ENCODE measurements at regions not wholly inside any gene's neighbourhood (a gene's known extent, or its start where the extent isn't known, plus 50 kb on each side); places are given as distances from the start of the nearest gene placed in this dataset.

GRCh38 chr2:209076151-209076550, 347.7 kb upstream of the MAP2 start (continued):
- no peak for TF ChIP-seq REST (IDR thresholded peaks at IDR 0.05; ENCODE audit: unreplicated experiment)
- TF ChIP-seq ETS1 (IDR thresholded peaks at IDR 0.05): no peak
- TF ChIP-seq EZH2 (IDR thresholded peaks at IDR 0.05; ENCODE audit: low read depth, unreplicated experiment): no peak
- TF ChIP-seq CTCF (conservative IDR thresholded peaks at IDR 0.05; ENCODE audit: low read depth in 2 of 2): no peak
- no peak for TF ChIP-seq CREB1 (CRISPR knock-in tag; IDR thresholded peaks at IDR 0.05; ENCODE audit: low read depth)
- TF ChIP-seq ZNF114 (CRISPR knock-in tag; IDR thresholded peaks at IDR 0.05): no peak
- TF ChIP-seq ZNF331 (CRISPR knock-in tag; IDR thresholded peaks at IDR 0.05; ENCODE audit: low read depth): no peak
- TF ChIP-seq NANOG (IDR thresholded peaks at IDR 0.05; ENCODE audit: borderline replicate concordance): no peak
- no peak for TF ChIP-seq POLR2AphosphoS5 (IDR thresholded peaks at IDR 0.05; ENCODE audit: low read depth)
- no peak for TF ChIP-seq EZH2phosphoT487 (IDR thresholded peaks at IDR 0.05; ENCODE audit: unreplicated experiment)
- no peak for TF ChIP-seq STAT1 (IDR thresholded peaks at IDR 0.05; ENCODE audit: unreplicated experiment)

GRCh38 chr2:209086761-209087160, 337.1 kb upstream of the MAP2 start:
- Histone ChIP-seq H3F3A (replicated peaks; ENCODE audit: low read depth) (no peaks in the 10 kb centered on the region), H3K27ac (ENCODE audit: low read depth) (peak overlapping the region; percentile 39; the same call in 1 of the 2 replicates), H3K4me3 (no peak overlapping the region), H4K20me1 (replicated peaks; ENCODE audit: insufficient read depth) (no peaks in the 10 kb centered on the region), H3K36me3 (ENCODE audit: insufficient read depth) (no peaks in the 10 kb centered on the region), H2AFZ (no peak overlapping the region), H3K4me2 (no peak overlapping the region), H3K9me2 (ENCODE audit: insufficient read depth) (no peaks in the 10 kb centered on the region), H3K79me2 (replicated peaks; ENCODE audit: insufficient read depth) (no peaks in the 10 kb centered on the region), H3K4me1 (ENCODE audit: insufficient read depth) (peaks cover 13% of the 10 kb centered on the region), H3K27me3 (ENCODE audit: insufficient read depth) (no peaks in the 10 kb centered on the region)
- H3K9me3 Mint-ChIP-seq: no peaks in the 10 kb centered on the region
- no peak for TF ChIP-seq NANOG (IDR thresholded peaks at IDR 0.05; ENCODE audit: borderline replicate concordance)
- no peaks in the 10 kb centered on the region for H3K36me3 Mint-ChIP-seq (ENCODE audit: low read depth)
- H3K27ac Mint-ChIP-seq: no peak overlapping the region
- DNase-seq (ENCODE audit: low spot score) (no peak), ATAC-seq (no peak)
- H3K4me3 Mint-ChIP-seq: no peak overlapping the region
- H3K4me1 Mint-ChIP-seq: peaks cover 28% of the 10 kb centered on the region
- H3K27me3 Mint-ChIP-seq (ENCODE audit: insufficient read depth, low read depth, poor library complexity): no peaks in the 10 kb centered on the region
